ENCODE measurements at regions not wholly inside any gene's neighbourhood (a gene's known extent, or its start where the extent isn't known, plus 50 kb on each side); places are given as distances from the start of the nearest gene placed in this dataset.

DNA sequence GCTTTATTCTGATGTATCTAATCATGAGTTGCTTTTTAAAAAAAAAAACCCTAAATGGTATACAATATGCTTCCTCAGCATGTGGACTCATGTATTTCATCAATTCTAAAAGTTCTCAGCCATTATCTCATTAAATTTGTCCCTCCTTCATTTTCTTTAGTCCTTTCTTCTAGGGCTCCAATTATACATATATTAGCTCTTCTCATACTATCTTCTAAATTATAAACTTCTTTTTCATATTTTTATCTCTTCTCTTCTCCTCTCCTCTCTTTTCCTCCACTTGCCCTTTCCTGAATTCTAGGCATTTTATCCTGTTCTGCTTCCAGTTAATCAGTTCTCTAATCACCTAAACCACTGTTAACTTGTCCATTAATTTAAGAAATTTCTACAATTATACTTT lies 55.0 kb upstream of the IL33 start:
- DNase-seq (ENCODE audit: low read depth) = no peak
- H3K4me3 ChIP-seq (ENCODE audit: low read depth, low read length) = no peak overlapping the region
- no peak for TF ChIP-seq CTCF (IDR thresholded peaks at IDR 0.05; ENCODE audit: insufficient read depth, low read depth, low read length)

DNA sequence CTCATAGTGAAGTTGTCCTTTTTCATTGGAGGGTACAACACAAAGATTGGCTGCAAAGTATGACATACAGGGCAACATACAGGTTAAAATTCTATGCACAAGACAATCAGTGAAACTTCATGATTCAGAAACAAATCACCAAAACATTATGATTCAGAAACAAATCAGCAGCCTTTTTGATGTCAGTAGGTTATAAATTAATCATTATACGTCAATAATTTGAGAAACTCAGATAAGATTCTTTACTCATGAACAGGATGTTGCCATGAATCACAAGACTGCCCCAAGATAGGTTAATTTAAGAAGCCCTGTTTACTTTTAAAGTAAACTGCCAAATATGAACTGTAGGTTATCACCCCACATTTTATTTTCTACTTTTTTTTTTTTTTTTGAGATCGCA lies 62.2 kb upstream of the IL33 start:
- H3K4me3 ChIP-seq (ENCODE audit: low read depth, low read length) = no peak overlapping the region
- DNase-seq (ENCODE audit: low read depth) = peak; percentile 23
- no peak for TF ChIP-seq CTCF (IDR thresholded peaks at IDR 0.05; ENCODE audit: insufficient read depth, low read depth, low read length)

DNA sequence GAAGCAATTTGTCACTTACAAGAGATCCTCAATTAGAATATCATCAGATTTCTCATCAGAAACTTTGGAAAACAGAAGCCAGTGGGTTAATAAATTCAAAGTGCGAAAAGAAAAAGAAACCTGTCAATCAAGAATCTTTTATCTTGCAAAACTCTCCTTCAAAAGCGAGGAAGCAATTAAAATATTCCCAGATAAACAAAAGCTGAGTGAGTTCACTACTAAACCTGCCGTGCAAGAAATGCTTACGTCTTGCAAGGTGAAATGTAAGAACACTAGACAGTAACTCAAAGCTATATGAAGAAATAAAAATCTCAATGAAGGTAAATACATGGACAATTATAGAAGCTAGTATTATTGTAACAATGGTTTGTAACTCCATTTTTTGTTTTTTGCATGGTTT lies 62.8 kb upstream of the IL33 start:
- no peak for DNase-seq (ENCODE audit: low read depth)
- no peak overlapping the region for H3K4me3 ChIP-seq (ENCODE audit: low read depth, low read length)
- TF ChIP-seq CTCF (IDR thresholded peaks at IDR 0.05; ENCODE audit: insufficient read depth, low read depth, low read length) = no peak

- no peak overlapping the region for H3K4me3 ChIP-seq (ENCODE audit: low read depth, low read length)
- no peak for TF ChIP-seq CTCF (IDR thresholded peaks at IDR 0.05; ENCODE audit: insufficient read depth, low read depth, low read length)
- DNase-seq (ENCODE audit: low read depth) = no peak
Measured at GRCh38 chr9:6150483-6150882, 65.1 kb upstream of the IL33 start.

GRCh38 chr9:6149315-6149714 lies 66.3 kb upstream of the IL33 start:
- no peak overlapping the region for H3K4me3 ChIP-seq (ENCODE audit: low read depth, low read length)
- DNase-seq (ENCODE audit: low read depth) = no peak
- TF ChIP-seq CTCF (IDR thresholded peaks at IDR 0.05; ENCODE audit: insufficient read depth, low read depth, low read length) = no peak

DNA sequence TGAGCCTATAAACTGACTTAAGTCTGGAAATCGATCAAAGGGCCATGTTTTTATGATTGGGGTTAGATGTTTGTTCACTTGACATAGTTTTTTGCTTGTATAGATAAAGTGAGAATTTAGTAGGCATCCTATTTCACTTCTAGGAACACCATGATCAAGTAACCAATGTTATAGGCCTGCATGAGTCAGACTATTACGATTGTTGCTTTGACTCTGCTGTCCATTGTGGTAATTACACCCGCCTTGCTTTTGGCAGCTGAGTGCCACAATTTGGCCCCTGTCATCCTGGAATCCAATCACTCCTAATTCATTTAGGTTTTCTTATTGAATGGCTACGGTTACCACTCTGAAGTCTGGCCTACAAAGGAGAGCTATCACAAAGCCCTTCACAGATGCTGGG lies 67.8 kb upstream of the IL33 start:
- no peak for DNase-seq (ENCODE audit: low read depth)
- TF ChIP-seq CTCF (IDR thresholded peaks at IDR 0.05; ENCODE audit: insufficient read depth, low read depth, low read length) = no peak
- H3K4me3 ChIP-seq (ENCODE audit: low read depth, low read length) = no peak overlapping the region

GRCh38 chr9:6144947-6145346 lies 70.7 kb upstream of the IL33 start:
- TF ChIP-seq CTCF (IDR thresholded peaks at IDR 0.05; ENCODE audit: insufficient read depth, low read depth, low read length) = no peak
- no peak overlapping the region for H3K4me3 ChIP-seq (ENCODE audit: low read depth, low read length)
- DNase-seq (ENCODE audit: low read depth) = no peak
